ENCODE measurements at regions not wholly inside any gene's neighbourhood (a gene's known extent, or its start where the extent isn't known, plus 50 kb on each side); places are given as distances from the start of the nearest gene placed in this dataset.
A peak's percentile ranks its signal among the peaks of the same experiment; 100 is the strongest.

GRCh38 chr7:46153951-46154787 lies 233.1 kb upstream of the IGFBP3 start:
- Histone ChIP-seq H3K9ac (peak overlapping the region; percentile 84), H3K4me3 (IDR thresholded peaks at IDR 0.05; ENCODE audit: insufficient read depth, low read depth, low read length) (no peak overlapping the region), H3K4me1 (ENCODE audit: low read depth, poor library complexity, severe bottlenecking) (peaks cover 49% of the 10 kb centered on the region), H2AFZ (ENCODE audit: low read depth) (peak overlapping the region; percentile 65), H3K27ac (peak overlapping the region; percentile 99), H4K20me1 (ENCODE audit: insufficient read depth) (no peaks in the 10 kb centered on the region), H3K79me2 (ENCODE audit: insufficient read depth, low read depth) (no peaks in the 10 kb centered on the region), H3K27me3 (ENCODE audit: insufficient read depth, low read depth) (no peaks in the 10 kb centered on the region), H3K36me3 (ENCODE audit: insufficient read depth) (no peaks in the 10 kb centered on the region), H3K4me2 (peak overlapping the region; percentile 91)
- peak; percentile 45 for TF ChIP-seq CTCF (conservative IDR thresholded peaks at IDR 0.05; ENCODE audit: low read depth, low read length)

- Histone ChIP-seq H3K4me1 (ENCODE audit: low read depth, poor library complexity, severe bottlenecking) (peaks cover 49% of the 10 kb centered on the region), H4K20me1 (ENCODE audit: insufficient read depth) (no peaks in the 10 kb centered on the region), H3K4me2 (peak overlapping the region; percentile 91), H3K27me3 (ENCODE audit: insufficient read depth, low read depth) (no peaks in the 10 kb centered on the region), H3K4me3 (IDR thresholded peaks at IDR 0.05; ENCODE audit: insufficient read depth, low read depth, low read length) (no peak overlapping the region), H2AFZ (ENCODE audit: low read depth) (peak overlapping the region; percentile 65), H3K27ac (peak overlapping the region; percentile 99), H3K79me2 (ENCODE audit: insufficient read depth, low read depth) (no peaks in the 10 kb centered on the region), H3K36me3 (ENCODE audit: insufficient read depth) (no peaks in the 10 kb centered on the region), H3K9ac (peak overlapping the region; percentile 84)
- no peak for TF ChIP-seq CTCF (conservative IDR thresholded peaks at IDR 0.05; ENCODE audit: low read depth, low read length)
Observed at GRCh38 chr7:46153583-46153950, 232.5 kb upstream of the IGFBP3 start.

GRCh38 chr7:46152696-46153095 lies 231.6 kb upstream of the IGFBP3 start:
- no peaks in the 10 kb centered on the region for H3K36me3 ChIP-seq (ENCODE audit: insufficient read depth)
- H3K27me3 ChIP-seq (ENCODE audit: insufficient read depth, low read depth), result no peaks in the 10 kb centered on the region
- H3K4me1 ChIP-seq (ENCODE audit: low read depth, poor library complexity, severe bottlenecking), result peaks cover 49% of the 10 kb centered on the region
- TF ChIP-seq CTCF (conservative IDR thresholded peaks at IDR 0.05; ENCODE audit: low read depth, low read length), result peak; percentile 79
- H4K20me1 ChIP-seq (ENCODE audit: insufficient read depth), result no peaks in the 10 kb centered on the region
- peak overlapping the region; percentile 84 for H3K9ac ChIP-seq
- H2AFZ ChIP-seq (ENCODE audit: low read depth), result peak overlapping the region; percentile 65
- H3K4me3 ChIP-seq (IDR thresholded peaks at IDR 0.05; ENCODE audit: insufficient read depth, low read depth, low read length), result no peak overlapping the region
- peak overlapping the region; percentile 91 for H3K4me2 ChIP-seq
- peak overlapping the region; percentile 99 for H3K27ac ChIP-seq
- no peaks in the 10 kb centered on the region for H3K79me2 ChIP-seq (ENCODE audit: insufficient read depth, low read depth)

- Histone ChIP-seq H3K4me1 (ENCODE audit: low read depth, poor library complexity, severe bottlenecking) (peaks cover 46% of the 10 kb centered on the region), H3K9ac (no peak overlapping the region), H3K27me3 (ENCODE audit: insufficient read depth, low read depth) (no peaks in the 10 kb centered on the region), H3K79me2 (ENCODE audit: insufficient read depth, low read depth) (no peaks in the 10 kb centered on the region), H3K4me3 (IDR thresholded peaks at IDR 0.05; ENCODE audit: insufficient read depth, low read depth, low read length) (no peak overlapping the region), H3K27ac (no peak overlapping the region), H3K36me3 (ENCODE audit: insufficient read depth) (no peaks in the 10 kb centered on the region), H2AFZ (ENCODE audit: low read depth) (no peak overlapping the region), H4K20me1 (ENCODE audit: insufficient read depth) (no peaks in the 10 kb centered on the region), H3K4me2 (no peak overlapping the region)
- no peak for TF ChIP-seq CTCF (conservative IDR thresholded peaks at IDR 0.05; ENCODE audit: low read depth, low read length)
Observed at GRCh38 chr7:46150721-46151120, 229.6 kb upstream of the IGFBP3 start.
